RWPE2 (cell line): ENCODE measurements at regions not wholly inside any gene's neighbourhood (a gene's known extent, or its start where the extent isn't known, plus 50 kb on each side); places are given as distances from the start of the nearest gene placed in this dataset.

ENCODE experiments used
- ATAC-seq: fragments of 200-7000 bp; cut with Tn5 transposase; 3 replicates; pipeline ENCODE4 v1.9.1; 2021; ENCODE audit warnings: low read depth
- DNase-seq: peaks from one replicate; pipeline ENCODE4 v3.0.0-alpha.2; 2020; ENCODE audit warnings: low spot score
- H3K27ac ChIP-seq: fragments of 450-650 bp; 2 replicates; pipeline ENCODE4 v1.5.1; 2017; ENCODE audit warnings: mild to moderate bottlenecking; ENCODE audit not compliant: poor library complexity, severe bottlenecking
- H3K27me3 ChIP-seq: fragments of 250-450 bp; sonication (Bioruptor Pico); 2 replicates; pipeline ENCODE4 v1.5.1; 2021; ENCODE audit warnings: mild to moderate bottlenecking, moderate library complexity; ENCODE audit not compliant: insufficient read depth, poor library complexity, severe bottlenecking
- H3K36me3 ChIP-seq: fragments of 250-450 bp; sonication (Bioruptor Pico); 2 replicates; pipeline ENCODE4 v1.5.1; 2020; ENCODE audit warnings: low read depth, mild to moderate bottlenecking, moderate library complexity
- H3K4me1 ChIP-seq: fragments of 250-450 bp; sonication (Bioruptor Pico); 2 replicates; pipeline ENCODE4 v1.5.1; 2021; ENCODE audit warnings: mild to moderate bottlenecking, moderate library complexity; ENCODE audit not compliant: insufficient read depth, poor library complexity, severe bottlenecking
- H3K4me3 ChIP-seq: fragments of 250-450 bp; sonication (Bioruptor Pico); 2 replicates; pipeline ENCODE4 v1.5.1; 2021; ENCODE audit warnings: mild to moderate bottlenecking, moderate library complexity; ENCODE audit not compliant: severe bottlenecking
- H3K9me3 ChIP-seq: fragments of 250-450 bp; sonication (Bioruptor Pico); 2 replicates; pipeline ENCODE4 v1.5.1; 2021; ENCODE audit warnings: mild to moderate bottlenecking, moderate library complexity; ENCODE audit not compliant: severe bottlenecking
- TF ChIP-seq, protein P1 (sequence below): fragments of 450-650 bp; IDR thresholded peaks from one replicate; pipeline ENCODE4 v1.5.1; 2017; ENCODE audit warnings: mild to moderate bottlenecking, moderate library complexity; ENCODE audit not compliant: poor library complexity, severe bottlenecking

GRCh38 chr3:166085164-166085856 lies 248.1 kb upstream of the BCHE start:
- ATAC-seq (peak; percentile 94), DNase-seq (no peak)
- H3K27me3 ChIP-seq, result no peaks in the 10 kb centered on the region

GRCh38 chr3:166080096-166080495 lies 242.9 kb upstream of the BCHE start:
- DNase-seq (no peak), ATAC-seq (no peak)
- H3K27ac ChIP-seq, result no peak overlapping the region
- no peaks in the 10 kb centered on the region for H3K27me3 ChIP-seq
- no peaks in the 10 kb centered on the region for H3K9me3 ChIP-seq
- TF ChIP-seq, protein P1, sequence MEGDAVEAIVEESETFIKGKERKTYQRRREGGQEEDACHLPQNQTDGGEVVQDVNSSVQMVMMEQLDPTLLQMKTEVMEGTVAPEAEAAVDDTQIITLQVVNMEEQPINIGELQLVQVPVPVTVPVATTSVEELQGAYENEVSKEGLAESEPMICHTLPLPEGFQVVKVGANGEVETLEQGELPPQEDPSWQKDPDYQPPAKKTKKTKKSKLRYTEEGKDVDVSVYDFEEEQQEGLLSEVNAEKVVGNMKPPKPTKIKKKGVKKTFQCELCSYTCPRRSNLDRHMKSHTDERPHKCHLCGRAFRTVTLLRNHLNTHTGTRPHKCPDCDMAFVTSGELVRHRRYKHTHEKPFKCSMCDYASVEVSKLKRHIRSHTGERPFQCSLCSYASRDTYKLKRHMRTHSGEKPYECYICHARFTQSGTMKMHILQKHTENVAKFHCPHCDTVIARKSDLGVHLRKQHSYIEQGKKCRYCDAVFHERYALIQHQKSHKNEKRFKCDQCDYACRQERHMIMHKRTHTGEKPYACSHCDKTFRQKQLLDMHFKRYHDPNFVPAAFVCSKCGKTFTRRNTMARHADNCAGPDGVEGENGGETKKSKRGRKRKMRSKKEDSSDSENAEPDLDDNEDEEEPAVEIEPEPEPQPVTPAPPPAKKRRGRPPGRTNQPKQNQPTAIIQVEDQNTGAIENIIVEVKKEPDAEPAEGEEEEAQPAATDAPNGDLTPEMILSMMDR, result no peak
- H3K36me3 ChIP-seq, result no peaks in the 10 kb centered on the region
- H3K4me1 ChIP-seq, result peaks cover 5% of the 10 kb centered on the region
- H3K4me3 ChIP-seq, result no peak overlapping the region

More at GRCh38 chr3:166085164-166085856, 248.1 kb upstream of the BCHE start:
- no peak overlapping the region for H3K4me3 ChIP-seq
- no peaks in the 10 kb centered on the region for H3K36me3 ChIP-seq
- H3K9me3 ChIP-seq, result no peaks in the 10 kb centered on the region
- peak overlapping the region; percentile 49 for H3K27ac ChIP-seq
- peaks cover 32% of the 10 kb centered on the region for H3K4me1 ChIP-seq
- TF ChIP-seq, protein P1, result no peak

- H3K36me3 ChIP-seq, result no peaks in the 10 kb centered on the region
- H3K9me3 ChIP-seq, result no peaks in the 10 kb centered on the region
- H3K4me3 ChIP-seq, result no peak overlapping the region
- TF ChIP-seq, protein P1, result no peak
- H3K27me3 ChIP-seq, result no peaks in the 10 kb centered on the region
- DNase-seq, result no peak
- no peak for ATAC-seq
- H3K27ac ChIP-seq, result no peak overlapping the region
- no peaks in the 10 kb centered on the region for H3K4me1 ChIP-seq
These were observed 234.6 kb upstream of the BCHE start for GRCh38 chr3:166071831-166072230.

DNA sequence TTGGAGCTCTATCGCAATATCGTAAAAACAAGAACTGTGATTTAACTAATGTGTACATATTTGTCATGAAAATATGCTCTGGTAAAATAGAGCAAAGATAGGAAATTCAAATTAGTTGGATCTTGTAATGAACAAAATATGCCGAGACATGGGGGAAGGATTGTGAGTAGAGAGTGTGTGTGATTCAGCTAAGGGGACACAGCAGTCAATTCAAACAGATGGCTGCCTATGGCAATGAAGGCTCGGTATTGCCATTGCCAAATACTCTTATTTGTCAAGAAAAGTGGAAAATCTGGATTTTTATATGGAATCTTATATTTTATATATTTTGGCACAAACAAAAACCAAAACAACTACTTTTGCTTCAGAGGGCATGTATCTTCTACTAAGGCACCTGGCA lies 227.3 kb upstream of the BCHE start:
- Histone ChIP-seq H3K27ac (no peak overlapping the region), H3K9me3 (no peaks in the 10 kb centered on the region), H3K36me3 (no peaks in the 10 kb centered on the region), H3K4me1 (no peaks in the 10 kb centered on the region), H3K27me3 (no peaks in the 10 kb centered on the region), H3K4me3 (no peak overlapping the region)
- DNase-seq, result no peak
- ATAC-seq, result no peak
- TF ChIP-seq, protein P1, result no peak

GRCh38 chr3:166060789-166061479 lies 223.7 kb upstream of the BCHE start:
- Histone ChIP-seq H3K27ac (no peak overlapping the region), H3K4me3 (no peak overlapping the region), H3K4me1 (no peaks in the 10 kb centered on the region), H3K36me3 (no peaks in the 10 kb centered on the region), H3K27me3 (no peaks in the 10 kb centered on the region), H3K9me3 (no peaks in the 10 kb centered on the region)
- DNase-seq (no peak), ATAC-seq (peak; percentile 33; the same call in 2 of the 3 replicates)
- TF ChIP-seq, protein P1, result no peak
